ENCODE measurements at regions not wholly inside any gene's neighbourhood (a gene's known extent, or its start where the extent isn't known, plus 50 kb on each side); places are given as distances from the start of the nearest gene placed in this dataset.

- peaks cover 0 to 1% of the 10 kb centered on the region in 2 donors for H3K9me3 ChIP-seq (replicated peaks in 1 of 2; ENCODE audit: control insufficient read depth in 2 of 2, insufficient read depth in 1 of 2, low read depth in 1 of 2, low read length in 2 of 2)
- H4K8ac ChIP-seq (ENCODE audit: low read depth, low read length): no peak overlapping the region
- H3K14ac ChIP-seq (ENCODE audit: low read length): no peak overlapping the region
- DNase-seq (ENCODE audit: low spot score): no peak
- no peak overlapping the region for H3K9ac ChIP-seq (ENCODE audit: low read depth, low read length, poor library complexity)
- H3K79me1 ChIP-seq (ENCODE audit: low read depth, low read length): no peaks in the 10 kb centered on the region
- H2BK15ac ChIP-seq (ENCODE audit: low read length): no peak overlapping the region
- no peak overlapping the region for H2AK5ac ChIP-seq (ENCODE audit: low read depth, low read length)
- WGBS, 2 donors (ENCODE audit: extremely low coverage in 2 of 2, insufficient read length in 2 of 2, insufficient replicate concordance in 1 of 2): no CpG with 5 or more reads among the region's 3 CpGs
- H3K27ac ChIP-seq (replicated peaks; ENCODE audit: low read length): no peak overlapping the region
- no peak overlapping the region for H3K18ac ChIP-seq (ENCODE audit: low read length)
- H3K4me2 ChIP-seq (ENCODE audit: insufficient read depth, low read length, poor library complexity, severe bottlenecking): no peak overlapping the region
- H3K27me3 ChIP-seq (ENCODE audit: control insufficient read depth in 3 of 3, insufficient read depth in 3 of 3, low read depth in 1 of 3, low read length in 3 of 3): peaks cover 0 to 4% (median 0%) of the 10 kb centered on the region in 3 experiments
- no peaks in the 10 kb centered on the region for H3K4me1 ChIP-seq (ENCODE audit: control insufficient read depth in 2 of 2, insufficient read depth in 1 of 2, low read depth in 1 of 2, low read length in 2 of 2)
- no peak overlapping the region for H3K23ac ChIP-seq (ENCODE audit: low read depth, low read length, poor library complexity)
- no peak overlapping the region for H4K91ac ChIP-seq (ENCODE audit: low read depth, low read length, poor library complexity)
- H3K4ac ChIP-seq (ENCODE audit: low read length): no peak overlapping the region
- H2AFZ ChIP-seq (ENCODE audit: low read length): no peak overlapping the region
- no peaks in the 10 kb centered on the region for H3K36me3 ChIP-seq (replicated peaks in 1 of 2; ENCODE audit: control insufficient read depth in 2 of 2, insufficient read depth in 2 of 2, low read length in 2 of 2)
- H2BK5ac ChIP-seq (ENCODE audit: low read length): no peak overlapping the region
- H2BK120ac ChIP-seq (ENCODE audit: low read depth, low read length): no peak overlapping the region
- no peak overlapping the region for H3K4me3 ChIP-seq (ENCODE audit: low read length in 2 of 2)
- H2BK12ac ChIP-seq (ENCODE audit: low read length): no peak overlapping the region
These were observed 191.0 kb upstream of the PLPP4 start for GRCh38 chr10:120266022-120266421.

DNA sequence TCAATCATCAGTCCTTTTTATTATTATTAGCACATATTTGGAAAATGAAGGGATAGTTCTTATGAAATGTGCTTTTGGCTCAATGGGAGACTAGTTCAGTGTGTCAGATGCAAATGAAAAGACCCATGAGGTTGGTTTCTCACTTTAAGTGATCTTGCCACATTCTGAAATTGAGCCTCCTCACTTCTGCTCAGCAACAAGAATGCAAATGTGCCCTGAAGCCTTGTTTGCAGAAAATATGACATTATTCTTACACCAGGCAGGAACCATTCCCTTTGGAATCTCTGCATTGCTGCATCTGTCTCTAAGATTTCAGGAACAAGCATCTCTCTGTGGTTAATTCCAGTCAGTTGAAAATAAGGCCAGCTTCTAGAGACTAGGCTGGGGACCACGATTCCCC lies 186.1 kb upstream of the PLPP4 start:
- no peaks in the 10 kb centered on the region for H3K79me1 ChIP-seq (ENCODE audit: low read depth, low read length)
- H3K4me1 ChIP-seq (ENCODE audit: control insufficient read depth in 2 of 2, insufficient read depth in 1 of 2, low read depth in 1 of 2, low read length in 2 of 2): no peaks in the 10 kb centered on the region
- no peaks in the 10 kb centered on the region for H3K27me3 ChIP-seq (ENCODE audit: control insufficient read depth in 3 of 3, insufficient read depth in 3 of 3, low read depth in 1 of 3, low read length in 3 of 3)
- no CpG with 5 or more reads among the region's 1 CpG for WGBS, 2 donors (ENCODE audit: extremely low coverage in 2 of 2, insufficient read length in 2 of 2, insufficient replicate concordance in 1 of 2)
- H3K27ac ChIP-seq (replicated peaks; ENCODE audit: low read length): no peak overlapping the region
- no peak overlapping the region for H2BK12ac ChIP-seq (ENCODE audit: low read length)
- H2AFZ ChIP-seq (ENCODE audit: low read length): no peak overlapping the region
- no peak overlapping the region for H3K18ac ChIP-seq (ENCODE audit: low read length)
- no peak overlapping the region for H3K23ac ChIP-seq (ENCODE audit: low read depth, low read length, poor library complexity)
- H3K4me3 ChIP-seq (ENCODE audit: low read length in 2 of 2): no peak overlapping the region
- H3K36me3 ChIP-seq (replicated peaks in 1 of 2; ENCODE audit: control insufficient read depth in 2 of 2, insufficient read depth in 2 of 2, low read length in 2 of 2): no peaks in the 10 kb centered on the region
- H2AK5ac ChIP-seq (ENCODE audit: low read depth, low read length): no peak overlapping the region
- no peak overlapping the region for H3K9ac ChIP-seq (ENCODE audit: low read depth, low read length, poor library complexity)
- H3K4me2 ChIP-seq (ENCODE audit: insufficient read depth, low read length, poor library complexity, severe bottlenecking): no peak overlapping the region
- no peak overlapping the region for H4K91ac ChIP-seq (ENCODE audit: low read depth, low read length, poor library complexity)
- H2BK5ac ChIP-seq (ENCODE audit: low read length): no peak overlapping the region
- no peak overlapping the region for H3K4ac ChIP-seq (ENCODE audit: low read length)
- DNase-seq (ENCODE audit: low spot score): no peak
- H3K14ac ChIP-seq (ENCODE audit: low read length): no peak overlapping the region
- no peak overlapping the region for H4K8ac ChIP-seq (ENCODE audit: low read depth, low read length)
- peaks cover 0 to 1% of the 10 kb centered on the region in 2 donors for H3K9me3 ChIP-seq (replicated peaks in 1 of 2; ENCODE audit: control insufficient read depth in 2 of 2, insufficient read depth in 1 of 2, low read depth in 1 of 2, low read length in 2 of 2)
- H2BK120ac ChIP-seq (ENCODE audit: low read depth, low read length): no peak overlapping the region
- no peak overlapping the region for H2BK15ac ChIP-seq (ENCODE audit: low read length)

GRCh38 chr10:120271696-120272095 lies 185.3 kb upstream of the PLPP4 start:
- Histone ChIP-seq H4K91ac (ENCODE audit: low read depth, low read length, poor library complexity) (no peak overlapping the region), H3K27ac (replicated peaks; ENCODE audit: low read length) (no peak overlapping the region), H3K14ac (ENCODE audit: low read length) (no peak overlapping the region)

DNA sequence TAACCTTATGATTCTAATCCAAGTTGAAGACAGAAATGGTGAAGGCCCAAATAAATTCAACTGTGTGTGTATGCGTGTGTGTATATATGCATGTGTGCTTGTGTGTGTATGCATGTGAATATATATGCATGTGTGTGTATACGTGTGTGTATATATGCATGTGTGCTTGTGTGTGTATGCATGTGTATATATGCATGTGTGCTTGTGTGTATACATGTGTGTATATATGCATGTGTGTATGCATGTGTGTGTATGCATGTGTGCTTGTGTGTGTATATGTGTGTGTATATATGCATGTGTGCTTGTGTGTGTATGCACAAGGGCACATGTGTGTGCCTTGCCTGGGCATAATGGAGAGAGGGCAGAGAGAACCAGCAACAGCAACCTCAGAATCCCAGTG lies 184.7 kb upstream of the PLPP4 start:
- H3K27me3 ChIP-seq (ENCODE audit: control insufficient read depth in 3 of 3, insufficient read depth in 3 of 3, low read depth in 1 of 3, low read length in 3 of 3): no peaks in the 10 kb centered on the region
- H2BK12ac ChIP-seq (ENCODE audit: low read length): no peak overlapping the region
- H3K9ac ChIP-seq (ENCODE audit: low read depth, low read length, poor library complexity): no peak overlapping the region
- no peak overlapping the region for H2BK15ac ChIP-seq (ENCODE audit: low read length)
- peaks cover 0 to 1% of the 10 kb centered on the region in 2 donors for H3K9me3 ChIP-seq (replicated peaks in 1 of 2; ENCODE audit: control insufficient read depth in 2 of 2, insufficient read depth in 1 of 2, low read depth in 1 of 2, low read length in 2 of 2)
- no peak overlapping the region for H2AFZ ChIP-seq (ENCODE audit: low read length)
- H2BK5ac ChIP-seq (ENCODE audit: low read length): no peak overlapping the region
- H3K4ac ChIP-seq (ENCODE audit: low read length): no peak overlapping the region
- H4K8ac ChIP-seq (ENCODE audit: low read depth, low read length): no peak overlapping the region
- H3K4me2 ChIP-seq (ENCODE audit: insufficient read depth, low read length, poor library complexity, severe bottlenecking): no peak overlapping the region
- no peak overlapping the region for H2BK120ac ChIP-seq (ENCODE audit: low read depth, low read length)
- H3K18ac ChIP-seq (ENCODE audit: low read length): no peak overlapping the region
- no peaks in the 10 kb centered on the region for H3K79me1 ChIP-seq (ENCODE audit: low read depth, low read length)
- DNase-seq (ENCODE audit: low spot score): no peak
- H3K4me1 ChIP-seq (ENCODE audit: control insufficient read depth in 2 of 2, insufficient read depth in 1 of 2, low read depth in 1 of 2, low read length in 2 of 2): no peaks in the 10 kb centered on the region
- H3K4me3 ChIP-seq (ENCODE audit: low read length in 2 of 2): peak overlapping the region in 1 of 2 donors; percentile 57
- no peak overlapping the region for H2AK5ac ChIP-seq (ENCODE audit: low read depth, low read length)
- no CpG with 5 or more reads among the region's 2 CpGs for WGBS, 2 donors (ENCODE audit: extremely low coverage in 2 of 2, insufficient read length in 2 of 2, insufficient replicate concordance in 1 of 2)
- no peak overlapping the region for H4K91ac ChIP-seq (ENCODE audit: low read depth, low read length, poor library complexity)
- H3K23ac ChIP-seq (ENCODE audit: low read depth, low read length, poor library complexity): no peak overlapping the region
- H3K36me3 ChIP-seq (replicated peaks in 1 of 2; ENCODE audit: control insufficient read depth in 2 of 2, insufficient read depth in 2 of 2, low read length in 2 of 2): no peaks in the 10 kb centered on the region
- no peak overlapping the region for H3K27ac ChIP-seq (replicated peaks; ENCODE audit: low read length)
- no peak overlapping the region for H3K14ac ChIP-seq (ENCODE audit: low read length)

More at GRCh38 chr10:120271696-120272095, 185.3 kb upstream of the PLPP4 start:
- H3K4ac ChIP-seq (ENCODE audit: low read length): no peak overlapping the region
- no peak overlapping the region for H3K23ac ChIP-seq (ENCODE audit: low read depth, low read length, poor library complexity)
- no peak for DNase-seq (ENCODE audit: low spot score)
- no peaks in the 10 kb centered on the region for H3K79me1 ChIP-seq (ENCODE audit: low read depth, low read length)
- no peak overlapping the region for H3K18ac ChIP-seq (ENCODE audit: low read length)
- no peak overlapping the region for H2BK15ac ChIP-seq (ENCODE audit: low read length)
- no peak overlapping the region for H3K9ac ChIP-seq (ENCODE audit: low read depth, low read length, poor library complexity)
- H3K4me2 ChIP-seq (ENCODE audit: insufficient read depth, low read length, poor library complexity, severe bottlenecking): no peak overlapping the region
- no peaks in the 10 kb centered on the region for H3K36me3 ChIP-seq (replicated peaks in 1 of 2; ENCODE audit: control insufficient read depth in 2 of 2, insufficient read depth in 2 of 2, low read length in 2 of 2)
- H2AFZ ChIP-seq (ENCODE audit: low read length): no peak overlapping the region
- no peak overlapping the region for H2BK5ac ChIP-seq (ENCODE audit: low read length)
- no peak overlapping the region for H2BK120ac ChIP-seq (ENCODE audit: low read depth, low read length)
- peaks cover 0 to 1% of the 10 kb centered on the region in 2 donors for H3K9me3 ChIP-seq (replicated peaks in 1 of 2; ENCODE audit: control insufficient read depth in 2 of 2, insufficient read depth in 1 of 2, low read depth in 1 of 2, low read length in 2 of 2)
- H3K4me3 ChIP-seq (ENCODE audit: low read length in 2 of 2): no peak overlapping the region
- no peak overlapping the region for H2AK5ac ChIP-seq (ENCODE audit: low read depth, low read length)
- no peaks in the 10 kb centered on the region for H3K4me1 ChIP-seq (ENCODE audit: control insufficient read depth in 2 of 2, insufficient read depth in 1 of 2, low read depth in 1 of 2, low read length in 2 of 2)
- no peak overlapping the region for H4K8ac ChIP-seq (ENCODE audit: low read depth, low read length)
- H3K27me3 ChIP-seq (ENCODE audit: control insufficient read depth in 3 of 3, insufficient read depth in 3 of 3, low read depth in 1 of 3, low read length in 3 of 3): no peaks in the 10 kb centered on the region
- no peak overlapping the region for H2BK12ac ChIP-seq (ENCODE audit: low read length)
